ENCODE measurements at regions not wholly inside any gene's neighbourhood (a gene's known extent, or its start where the extent isn't known, plus 50 kb on each side); places are given as distances from the start of the nearest gene placed in this dataset.
"Not testable (repeated sequence)": the region's sequence is repeated elsewhere in the genome, so short reads cannot be mapped to it uniquely, and the experiment has no call there.

DNA sequence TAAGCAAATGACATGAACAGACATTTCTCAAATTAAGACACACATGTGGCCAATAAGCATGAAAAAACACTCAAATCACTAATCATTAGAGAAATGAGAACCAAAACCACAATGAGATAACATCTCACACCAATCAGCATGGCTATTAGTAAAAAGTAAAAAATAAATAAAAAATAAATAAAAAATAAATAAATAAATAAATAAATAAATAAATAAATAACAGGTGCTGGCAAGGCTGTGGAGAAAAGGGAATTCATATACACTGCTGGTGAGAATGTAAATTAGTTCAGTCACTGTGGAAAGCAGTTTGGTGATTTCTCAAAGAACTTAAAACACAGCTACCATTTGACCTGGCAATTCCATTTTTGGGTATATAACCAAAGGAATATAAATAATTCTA lies 167.1 kb upstream of the CNKSR2 start:
- TF ChIP-seq, protein P1, sequence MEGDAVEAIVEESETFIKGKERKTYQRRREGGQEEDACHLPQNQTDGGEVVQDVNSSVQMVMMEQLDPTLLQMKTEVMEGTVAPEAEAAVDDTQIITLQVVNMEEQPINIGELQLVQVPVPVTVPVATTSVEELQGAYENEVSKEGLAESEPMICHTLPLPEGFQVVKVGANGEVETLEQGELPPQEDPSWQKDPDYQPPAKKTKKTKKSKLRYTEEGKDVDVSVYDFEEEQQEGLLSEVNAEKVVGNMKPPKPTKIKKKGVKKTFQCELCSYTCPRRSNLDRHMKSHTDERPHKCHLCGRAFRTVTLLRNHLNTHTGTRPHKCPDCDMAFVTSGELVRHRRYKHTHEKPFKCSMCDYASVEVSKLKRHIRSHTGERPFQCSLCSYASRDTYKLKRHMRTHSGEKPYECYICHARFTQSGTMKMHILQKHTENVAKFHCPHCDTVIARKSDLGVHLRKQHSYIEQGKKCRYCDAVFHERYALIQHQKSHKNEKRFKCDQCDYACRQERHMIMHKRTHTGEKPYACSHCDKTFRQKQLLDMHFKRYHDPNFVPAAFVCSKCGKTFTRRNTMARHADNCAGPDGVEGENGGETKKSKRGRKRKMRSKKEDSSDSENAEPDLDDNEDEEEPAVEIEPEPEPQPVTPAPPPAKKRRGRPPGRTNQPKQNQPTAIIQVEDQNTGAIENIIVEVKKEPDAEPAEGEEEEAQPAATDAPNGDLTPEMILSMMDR (IDR thresholded peaks at IDR 0.05; ENCODE audit: borderline replicate concordance), result no peak
- Histone ChIP-seq H3K36me3 (no peaks in the 10 kb centered on the region), H3K4me1 (no peaks in the 10 kb centered on the region), H3K27me3 (ENCODE audit: low read depth) (no peaks in the 10 kb centered on the region), H3K4me3 (no peak overlapping the region), H3K27ac (replicated peaks) (no peak overlapping the region), H3K9me3 (replicated peaks) (peaks cover 6% of the 10 kb centered on the region)
- no peak for DNase-seq
- intact Hi-C loops (cut with micrococcal nuclease), result no loop called here

DNA sequence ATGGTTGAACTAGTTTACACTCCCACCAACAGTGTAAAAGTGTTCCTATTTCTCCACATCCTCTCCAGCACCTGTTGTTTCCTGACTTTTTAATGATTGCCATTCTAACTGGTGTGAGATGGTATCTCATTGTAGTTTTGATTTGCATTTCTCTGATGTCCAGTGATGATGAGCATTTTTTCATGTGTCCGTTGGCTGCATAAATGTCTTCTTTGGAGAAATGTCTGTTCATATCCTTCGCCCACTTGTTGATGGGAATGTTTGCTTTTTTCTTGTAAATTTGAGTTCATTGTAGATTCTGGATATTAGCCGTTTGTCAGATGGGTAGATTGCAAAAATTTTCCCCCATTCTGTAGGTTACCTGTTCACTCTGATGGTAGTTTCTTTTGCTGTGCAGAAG lies 155.0 kb upstream of the CNKSR2 start:
- H3K27me3 ChIP-seq (ENCODE audit: low read depth); intact Hi-C loops (cut with micrococcal nuclease); H3K4me3 ChIP-seq; H3K4me1 ChIP-seq; H3K27ac ChIP-seq (replicated peaks); DNase-seq; H3K36me3 ChIP-seq: not testable (repeated sequence)
- peaks cover 12% of the 10 kb centered on the region for H3K9me3 ChIP-seq (replicated peaks)

DNA sequence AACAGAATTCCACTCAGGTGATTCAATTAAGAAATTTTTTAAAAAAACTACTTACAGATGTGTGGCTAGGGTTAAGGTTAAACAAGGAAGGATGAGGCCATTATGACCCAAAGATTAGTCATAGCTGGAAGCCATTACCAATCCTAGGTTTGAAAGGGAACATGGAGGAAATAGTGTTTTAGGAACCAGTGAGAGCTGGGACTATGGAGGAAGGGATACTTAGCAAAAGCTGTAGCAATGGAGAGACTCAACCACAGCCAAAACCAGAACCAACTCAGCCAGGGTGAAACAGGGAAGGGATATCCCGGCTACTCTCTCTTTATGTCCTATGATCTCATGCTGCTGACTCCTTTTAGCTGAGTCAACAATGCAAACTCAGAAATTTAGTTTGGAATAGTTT lies 148.6 kb upstream of the CNKSR2 start:
- TF ChIP-seq, protein P1 (IDR thresholded peaks at IDR 0.05; ENCODE audit: borderline replicate concordance), result no peak
- H3K36me3 ChIP-seq, result no peaks in the 10 kb centered on the region
- no peaks in the 10 kb centered on the region for H3K4me1 ChIP-seq
- H3K4me3 ChIP-seq, result no peak overlapping the region
- intact Hi-C loops (cut with micrococcal nuclease), result no loop called here
- H3K9me3 ChIP-seq (replicated peaks), result no peaks in the 10 kb centered on the region
- no peaks in the 10 kb centered on the region for H3K27me3 ChIP-seq (ENCODE audit: low read depth)
- no peak overlapping the region for H3K27ac ChIP-seq (replicated peaks)
- DNase-seq, result no peak

DNA sequence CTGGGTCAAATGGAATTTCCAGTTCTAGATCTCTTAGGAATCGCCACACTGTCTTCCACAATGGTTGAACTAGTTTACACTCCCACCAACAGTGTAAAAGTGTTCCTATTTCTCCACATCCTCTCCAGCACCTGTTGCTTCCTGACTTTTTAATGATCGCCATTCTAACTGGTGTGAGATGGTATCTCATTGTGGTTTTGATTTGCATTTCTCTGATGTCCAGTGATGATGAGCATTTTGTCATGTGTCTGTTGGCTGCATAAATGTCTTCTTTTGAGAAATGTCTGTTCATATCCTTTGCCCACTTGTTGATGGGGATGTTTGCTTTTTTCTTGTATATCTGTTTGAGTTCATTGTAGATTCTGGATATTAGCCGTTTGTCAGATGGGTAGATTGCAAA lies 145.2 kb upstream of the CNKSR2 start:
- H3K4me1 ChIP-seq; H3K27me3 ChIP-seq (ENCODE audit: low read depth); DNase-seq; intact Hi-C loops (cut with micrococcal nuclease); H3K36me3 ChIP-seq; H3K27ac ChIP-seq (replicated peaks); H3K4me3 ChIP-seq; H3K9me3 ChIP-seq (replicated peaks): not testable (repeated sequence)

DNA sequence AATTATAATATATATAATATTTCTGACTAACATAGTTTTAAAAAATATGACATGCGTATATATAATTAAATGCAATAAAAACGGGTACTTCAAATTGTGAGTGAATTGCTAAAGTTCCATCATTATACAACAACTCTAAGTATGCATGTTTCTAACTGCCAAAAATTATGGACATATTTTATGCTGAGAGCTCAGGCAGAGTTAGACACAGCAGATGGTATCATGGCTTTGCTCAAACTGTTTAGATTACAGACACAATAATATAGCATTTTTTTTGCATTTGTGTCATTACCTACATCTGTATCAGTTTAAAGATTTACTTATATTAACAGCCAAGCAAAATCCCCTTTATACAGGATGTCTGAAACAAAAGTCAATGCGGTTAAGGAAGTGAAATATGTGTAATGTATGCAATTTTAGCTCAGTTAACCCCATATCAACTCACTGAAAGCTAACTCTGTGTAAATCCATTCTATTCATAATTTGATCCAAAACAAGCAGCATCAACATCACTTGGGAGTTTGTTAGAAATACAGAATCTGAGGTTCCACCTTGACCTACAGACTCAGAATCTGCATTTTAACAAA lies 119.1 kb upstream of the CNKSR2 start:
- intact Hi-C loops (cut with micrococcal nuclease), result no loop called here
- H3K9me3 ChIP-seq (replicated peaks), result no peaks in the 10 kb centered on the region
- no peaks in the 10 kb centered on the region for H3K4me1 ChIP-seq
- TF ChIP-seq, protein P1 (IDR thresholded peaks at IDR 0.05; ENCODE audit: borderline replicate concordance), result no peak
- DNase-seq, result no peak
- no peak overlapping the region for H3K4me3 ChIP-seq
- no peaks in the 10 kb centered on the region for H3K27me3 ChIP-seq (ENCODE audit: low read depth)
- no peaks in the 10 kb centered on the region for H3K36me3 ChIP-seq
- no peak overlapping the region for H3K27ac ChIP-seq (replicated peaks)

DNA sequence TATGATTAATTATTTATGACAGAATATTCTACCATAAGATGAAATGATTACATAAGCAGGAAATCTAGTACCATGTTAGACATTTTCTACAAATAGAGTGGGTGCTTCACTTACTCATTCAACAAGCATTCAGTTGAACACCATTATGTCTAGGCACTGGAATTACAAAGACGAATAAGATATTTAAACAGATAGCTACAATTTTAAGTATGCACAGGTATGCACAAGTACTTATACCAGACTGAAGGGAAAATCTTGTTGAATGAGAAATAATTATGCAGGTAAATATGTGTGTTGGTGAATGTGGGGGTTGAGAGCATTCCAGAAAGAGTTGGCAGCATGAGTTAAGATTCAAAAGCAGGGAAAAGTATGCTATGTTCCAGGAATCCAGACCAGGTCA lies 107.3 kb upstream of the CNKSR2 start:
- Histone ChIP-seq H3K4me1 (no peaks in the 10 kb centered on the region), H3K27me3 (ENCODE audit: low read depth) (no peaks in the 10 kb centered on the region), H3K4me3 (no peak overlapping the region), H3K27ac (replicated peaks) (no peak overlapping the region), H3K9me3 (replicated peaks) (peaks cover 12% of the 10 kb centered on the region), H3K36me3 (no peaks in the 10 kb centered on the region)
- DNase-seq, result no peak
- TF ChIP-seq, protein P1 (IDR thresholded peaks at IDR 0.05; ENCODE audit: borderline replicate concordance), result no peak
- intact Hi-C loops (cut with micrococcal nuclease), result no loop called here

Measured in left ventricle myocardium inferior (tissue), 1 donor.